SK-N-MC (cell line): ENCODE measurements at regions not wholly inside any gene's neighbourhood (a gene's known extent, or its start where the extent isn't known, plus 50 kb on each side); places are given as distances from the start of the nearest gene placed in this dataset.

Experiments
- EZH2 ChIP-seq: fragments of 200-600 bp; sonication (generic); IDR thresholded peaks from one replicate; pipeline ENCODE4 v1.6.1; 2017; ENCODE audit warnings: antibody characterized with exemption
- POLR2AphosphoS5 ChIP-seq: IDR thresholded peaks from 2 replicates; pipeline ENCODE4 v1.6.1; 2012; ENCODE audit warnings: mild to moderate bottlenecking, low read depth, low read length, borderline replicate concordance

- TF ChIP-seq EZH2 = no peak
- no peak for TF ChIP-seq POLR2AphosphoS5
Measured at GRCh38 chr21:18174370-18174769, 70.3 kb upstream of the CHODL start.
